GM13976 (cell line): ENCODE measurements at regions not wholly inside any gene's neighbourhood (a gene's known extent, or its start where the extent isn't known, plus 50 kb on each side); places are given as distances from the start of the nearest gene placed in this dataset.

Experiments used
- DNase-seq: peaks from one replicate; pipeline ENCODE4 v3.0.0; 2012; ENCODE audit warnings: low spot score
- CTCF ChIP-seq: IDR thresholded peaks from 2 replicates; pipeline ENCODE4 v1.5.1; 2012; ENCODE audit warnings: borderline replicate concordance, mild to moderate bottlenecking; ENCODE audit not compliant: insufficient read depth; ENCODE audit errors: extremely low read depth, missing control alignments, control extremely low read depth
- in situ Hi-C: fragments of 300-500 bp; cut with MboI; formaldehyde crosslinking; loops from one replicate; pipeline ENCODE4 v1.12.0; 2022; ENCODE audit warnings: low sequenced_read_pairs, mixed read lengths, inconsistent platforms; ENCODE audit not compliant: unreplicated experiment

- no peak for DNase-seq
- in situ Hi-C loops: no loop called here
- TF ChIP-seq CTCF: no peak
Observed at GRCh38 chr2:215486291-215487001, 50.6 kb upstream of the FN1 start.
